Fibroblast of mammary gland (primary cell): ENCODE measurements at regions not wholly inside any gene's neighbourhood (a gene's known extent, or its start where the extent isn't known, plus 50 kb on each side); places are given as distances from the start of the nearest gene placed in this dataset.
A peak's percentile ranks its signal among the peaks of the same experiment; 100 is the strongest.

Source experiments
- DNase-seq: peaks from one replicate; pipeline ENCODE4 v3.0.0-alpha.2; 2010; ENCODE audit warnings: low read depth
- H3K4me3 ChIP-seq: 2 replicates; pipeline ENCODE4 v1.5.1; 2011; ENCODE audit warnings: low read depth, mild to moderate bottlenecking, low read length, moderate library complexity; ENCODE audit not compliant: control insufficient read depth
- TF ChIP-seq, protein P1 (sequence below): conservative IDR thresholded peaks from 2 replicates; pipeline ENCODE4 v1.5.1; 2011; ENCODE audit warnings: low read depth, low read length, inconsistent platforms; ENCODE audit not compliant: control insufficient read depth, insufficient read depth

- DNase-seq: peak; percentile 83
- TF ChIP-seq, protein P1, sequence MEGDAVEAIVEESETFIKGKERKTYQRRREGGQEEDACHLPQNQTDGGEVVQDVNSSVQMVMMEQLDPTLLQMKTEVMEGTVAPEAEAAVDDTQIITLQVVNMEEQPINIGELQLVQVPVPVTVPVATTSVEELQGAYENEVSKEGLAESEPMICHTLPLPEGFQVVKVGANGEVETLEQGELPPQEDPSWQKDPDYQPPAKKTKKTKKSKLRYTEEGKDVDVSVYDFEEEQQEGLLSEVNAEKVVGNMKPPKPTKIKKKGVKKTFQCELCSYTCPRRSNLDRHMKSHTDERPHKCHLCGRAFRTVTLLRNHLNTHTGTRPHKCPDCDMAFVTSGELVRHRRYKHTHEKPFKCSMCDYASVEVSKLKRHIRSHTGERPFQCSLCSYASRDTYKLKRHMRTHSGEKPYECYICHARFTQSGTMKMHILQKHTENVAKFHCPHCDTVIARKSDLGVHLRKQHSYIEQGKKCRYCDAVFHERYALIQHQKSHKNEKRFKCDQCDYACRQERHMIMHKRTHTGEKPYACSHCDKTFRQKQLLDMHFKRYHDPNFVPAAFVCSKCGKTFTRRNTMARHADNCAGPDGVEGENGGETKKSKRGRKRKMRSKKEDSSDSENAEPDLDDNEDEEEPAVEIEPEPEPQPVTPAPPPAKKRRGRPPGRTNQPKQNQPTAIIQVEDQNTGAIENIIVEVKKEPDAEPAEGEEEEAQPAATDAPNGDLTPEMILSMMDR: no peak
- no peak overlapping the region for H3K4me3 ChIP-seq
Measured at GRCh38 chr12:13390381-13390861, 193.9 kb downstream of the EMP1 start.

GRCh38 chr12:13387101-13387500, 190.6 kb downstream of the EMP1 start:
- TF ChIP-seq, protein P1: no peak

DNA sequence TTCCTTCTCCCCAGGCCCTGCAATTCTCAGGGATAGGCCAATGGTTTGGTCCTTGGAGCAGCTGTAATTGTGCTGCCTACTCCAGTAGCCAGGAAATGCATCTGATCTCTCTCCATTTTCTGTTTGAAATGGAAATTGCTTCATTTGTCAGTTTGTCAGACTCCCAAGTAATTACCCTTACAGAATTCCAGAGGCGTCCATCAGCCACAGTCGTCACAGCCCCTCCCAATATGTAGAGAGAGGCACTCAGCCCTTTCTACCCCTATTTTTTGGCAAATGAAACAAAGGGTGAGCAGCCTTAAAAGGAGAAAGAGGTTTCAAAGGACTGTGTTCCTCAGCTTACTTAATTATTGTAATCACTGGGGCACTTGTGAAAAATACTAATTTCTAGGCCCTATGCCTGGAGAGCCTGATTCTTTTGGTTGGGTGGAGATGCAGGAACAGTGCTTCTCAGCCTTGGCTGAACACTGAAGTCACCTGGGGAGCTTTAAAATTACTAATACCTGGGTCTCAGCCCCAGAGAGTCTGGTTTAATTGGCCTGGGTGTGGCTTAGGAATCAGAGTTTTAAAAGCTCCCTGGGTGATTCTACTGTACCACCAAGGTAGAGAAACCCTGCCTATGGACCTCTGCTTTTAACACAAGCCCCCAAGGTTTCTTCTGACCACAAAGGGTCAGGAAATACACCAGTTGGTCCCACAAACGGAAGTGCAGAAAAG, 190.0 kb downstream of the EMP1 start:
- TF ChIP-seq, protein P1: no peak
- DNase-seq: no peak
- no peak overlapping the region for H3K4me3 ChIP-seq

More at GRCh38 chr12:13387101-13387500, 190.6 kb downstream of the EMP1 start:
- H3K4me3 ChIP-seq: no peak overlapping the region
- DNase-seq: no peak

DNA sequence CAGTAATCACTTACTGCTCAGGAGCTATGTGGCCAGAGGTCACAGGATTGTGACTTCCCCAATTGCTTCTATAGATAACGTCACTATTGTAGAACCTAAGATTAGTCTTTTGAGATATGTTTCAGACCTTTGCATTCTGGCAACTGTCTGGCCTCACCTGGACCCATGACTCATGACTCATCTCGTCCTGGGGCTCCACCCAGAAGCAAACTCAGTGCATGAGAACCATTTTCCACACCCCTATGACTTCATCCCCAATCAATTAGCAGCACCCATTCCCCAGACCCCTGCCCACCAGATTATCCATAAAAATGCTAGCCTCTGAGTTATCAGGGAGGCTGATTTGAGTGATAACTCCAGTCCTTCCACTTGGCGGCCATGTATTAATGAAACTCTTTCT, 186.9 kb downstream of the EMP1 start:
- no peak for DNase-seq
- TF ChIP-seq, protein P1: no peak
- H3K4me3 ChIP-seq: no peak overlapping the region

DNA sequence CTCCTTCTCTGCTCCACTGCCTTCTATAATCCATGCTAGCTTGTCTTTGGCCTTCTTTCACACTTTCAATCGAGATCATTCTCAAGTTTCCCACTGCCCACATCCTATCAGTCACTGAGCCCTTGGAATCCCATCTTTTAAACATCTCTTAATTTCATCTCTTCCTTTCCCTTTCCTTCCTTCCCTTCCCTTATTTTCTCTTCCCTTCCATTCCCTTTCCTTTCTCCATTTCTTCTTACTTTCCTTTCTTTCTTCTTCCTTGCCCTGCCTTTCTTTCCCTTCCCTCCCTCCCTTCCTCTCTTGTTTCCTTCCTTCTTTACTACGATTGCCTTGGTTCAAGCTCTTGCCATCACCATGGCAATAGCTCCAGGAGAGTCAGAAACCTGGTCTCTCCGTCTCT, 183.8 kb downstream of the EMP1 start:
- H3K4me3 ChIP-seq: no peak overlapping the region
- TF ChIP-seq, protein P1: no peak
- DNase-seq: no peak

DNA sequence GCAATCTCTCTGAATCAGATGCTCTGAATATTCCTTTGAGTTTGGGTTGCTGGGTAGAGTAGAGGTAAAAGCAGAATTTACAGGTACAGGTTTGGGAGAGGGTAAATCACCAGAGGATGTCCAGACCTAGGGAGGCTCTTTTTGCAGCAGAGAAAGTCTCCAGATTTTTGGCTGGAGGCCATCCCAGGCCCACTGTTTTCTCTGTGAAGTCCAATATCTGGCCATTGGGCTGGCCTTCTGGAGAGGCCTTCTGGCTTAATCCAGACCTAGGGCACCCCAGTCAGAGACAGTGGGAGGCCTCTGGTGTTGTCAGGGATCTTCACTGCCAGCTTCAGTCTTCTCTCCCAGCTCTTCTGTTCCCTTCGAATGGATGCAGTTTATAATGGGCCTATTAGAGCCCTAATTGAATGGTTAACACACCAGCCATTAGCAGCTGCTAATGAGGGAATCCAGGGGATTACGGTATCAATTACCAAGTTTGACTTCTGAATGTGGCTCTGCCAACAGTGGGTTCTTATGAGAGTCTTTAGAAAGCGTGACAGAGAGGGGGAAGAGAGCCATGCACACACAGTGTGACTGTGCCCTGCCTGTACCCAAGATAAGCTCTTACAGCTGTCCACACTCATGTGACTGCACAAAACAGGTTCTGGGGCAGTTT, 183.1 kb downstream of the EMP1 start:
- no peak for DNase-seq
- TF ChIP-seq, protein P1: no peak
- no peak overlapping the region for H3K4me3 ChIP-seq
